Spleen (tissue), 7 donors: ENCODE measurements at regions not wholly inside any gene's neighbourhood (a gene's known extent, or its start where the extent isn't known, plus 50 kb on each side); places are given as distances from the start of the nearest gene placed in this dataset.

Source experiments
- CTCF ChIP-seq, 11 experiments: fragments of 200-600 bp in 7 of 11; fragments of 450-650 bp in 4 of 11; sonication (generic) in 4 of 11; IDR thresholded peaks in 8 of 11; conservative IDR thresholded peaks in 3 of 11; 1 replicate in 7 of 11; 2 replicates in 4 of 11; pipeline versions ENCODE4 v1.4.0 to v1.8.0; 2016 to 2021; ENCODE audit warnings: antibody characterized with exemption in 11 of 11, inconsistent platforms in 4 of 11, mild to moderate bottlenecking in 1 of 11
- POLR2A ChIP-seq, 3 donors: fragments of 450-650 bp; IDR thresholded peaks; one replicate each; pipeline ENCODE4 v1.5.1; 2017; ENCODE audit warnings: antibody characterized with exemption in 3 of 3, mild to moderate bottlenecking in 1 of 3
- POLR2AphosphoS5 ChIP-seq, 3 donors: sonication (generic); formaldehyde crosslinking; IDR thresholded peaks; one replicate each; pipeline ENCODE4 v1.5.1; 2017; ENCODE audit warnings: antibody characterized with exemption in 3 of 3
- donor health status: DM: no; HTN: no; CAD: no; lungs with moderate emphysema.
- donor health status: DM: no; HTN: no; CAD: no.
- donor health status: DM: no; HTN: no; CAD: no.

DNA sequence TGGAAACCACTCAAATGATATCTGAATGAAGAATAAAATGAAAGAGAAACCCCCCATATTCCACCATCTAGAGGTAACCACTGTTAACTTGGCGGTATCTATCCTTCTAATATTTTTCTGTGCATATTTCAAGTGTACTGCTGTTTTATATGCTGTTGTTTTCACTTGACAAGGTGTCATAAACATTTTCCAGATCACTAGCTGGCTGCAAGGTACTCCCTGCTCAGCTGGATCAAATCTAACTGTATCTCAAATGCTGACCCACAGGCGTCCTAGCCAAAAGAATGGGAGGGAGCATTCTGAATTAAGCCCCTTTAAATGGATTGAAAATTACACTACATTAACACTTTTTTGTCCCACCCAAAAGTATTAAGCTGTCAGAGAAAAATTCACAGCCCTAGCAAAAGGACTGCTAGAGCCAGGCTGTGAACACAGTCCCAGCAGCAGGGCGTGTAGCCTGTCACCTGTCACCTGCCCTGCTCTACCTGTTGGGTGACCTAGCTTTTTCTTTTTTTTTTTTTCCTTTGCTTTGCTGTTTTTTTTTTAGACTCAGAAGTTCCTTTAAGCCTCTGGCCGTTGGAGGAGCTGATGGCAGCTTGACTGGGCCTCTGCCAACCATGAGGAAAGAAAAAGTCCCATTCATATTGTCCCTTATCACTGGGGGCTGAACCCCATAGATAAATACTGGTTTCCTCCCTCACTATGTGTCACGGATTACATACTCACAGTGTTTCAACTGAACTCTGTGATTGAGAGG is 93.7 kb upstream of the TSC22D2 start:
- TF ChIP-seq CTCF (IDR thresholded peaks at IDR 0.05 in 8 of 11, conservative IDR thresholded peaks at IDR 0.05 in 3 of 11) = no peak
- TF ChIP-seq POLR2A (IDR thresholded peaks at IDR 0.05) = no peak
- TF ChIP-seq POLR2AphosphoS5 (IDR thresholded peaks at IDR 0.05) = no peak
